AG04450 (cell line): ENCODE measurements at regions not wholly inside any gene's neighbourhood (a gene's known extent, or its start where the extent isn't known, plus 50 kb on each side); places are given as distances from the start of the nearest gene placed in this dataset.
"Not testable (repeated sequence)": the region's sequence is repeated elsewhere in the genome, so short reads cannot be mapped to it uniquely, and the experiment has no call there.

Source experiments
- CTCF ChIA-PET: fragments of 300-600, 350-600 bp; formaldehyde crosslinking; extraction: SDS; loops from one replicate; lab custom pipeline; 2022; ENCODE audit warnings: antibody characterized with exemption, inconsistent platforms; lab: Charles Lee
- POLR2A ChIA-PET: fragments of 350-600 bp; formaldehyde crosslinking; extraction: SDS; loops from one replicate; lab custom pipeline; 2021; ENCODE audit warnings: antibody characterized with exemption, inconsistent platforms; lab: Yijun Ruan, JAX
- DNase-seq: peaks from one replicate; pipeline ENCODE4 v3.0.0-alpha.2; 2011; ENCODE audit warnings: low read depth, low spot score
- H3K27ac ChIP-seq: one replicate; pipeline ENCODE4 v1.5.1; 2012; ENCODE audit warnings: low read depth, low read length, control low read depth
- H3K27me3 ChIP-seq: one replicate; pipeline ENCODE4 v1.6.0; 2012; ENCODE audit warnings: low read length; ENCODE audit not compliant: control insufficient read depth, insufficient read depth
- H3K4me3 ChIP-seq: 2 replicates; pipeline ENCODE4 v1.5.1; 2011; ENCODE audit warnings: mild to moderate bottlenecking, low read depth, low read length, control low read depth
- H3K9me3 ChIP-seq: 2 replicates; pipeline ENCODE4 v1.5.1; 2012; ENCODE audit warnings: low read length; ENCODE audit not compliant: control insufficient read depth, insufficient read depth
- CTCF ChIP-seq: IDR thresholded peaks from 2 replicates; pipeline ENCODE4 v1.5.1; 2011; ENCODE audit warnings: low read depth, low read length, control low read depth, inconsistent platforms

GRCh38 chr5:82436291-82436690 lies 158.1 kb upstream of the RPS23 start:
- Histone ChIP-seq H3K27ac (no peak overlapping the region), H3K9me3 (no peaks in the 10 kb centered on the region), H3K4me3 (no peak overlapping the region), H3K27me3 (no peaks in the 10 kb centered on the region)
- POLR2A ChIA-PET = no interaction called here
- no peak for TF ChIP-seq CTCF
- no peak for DNase-seq
- CTCF ChIA-PET = no interaction called here

DNA sequence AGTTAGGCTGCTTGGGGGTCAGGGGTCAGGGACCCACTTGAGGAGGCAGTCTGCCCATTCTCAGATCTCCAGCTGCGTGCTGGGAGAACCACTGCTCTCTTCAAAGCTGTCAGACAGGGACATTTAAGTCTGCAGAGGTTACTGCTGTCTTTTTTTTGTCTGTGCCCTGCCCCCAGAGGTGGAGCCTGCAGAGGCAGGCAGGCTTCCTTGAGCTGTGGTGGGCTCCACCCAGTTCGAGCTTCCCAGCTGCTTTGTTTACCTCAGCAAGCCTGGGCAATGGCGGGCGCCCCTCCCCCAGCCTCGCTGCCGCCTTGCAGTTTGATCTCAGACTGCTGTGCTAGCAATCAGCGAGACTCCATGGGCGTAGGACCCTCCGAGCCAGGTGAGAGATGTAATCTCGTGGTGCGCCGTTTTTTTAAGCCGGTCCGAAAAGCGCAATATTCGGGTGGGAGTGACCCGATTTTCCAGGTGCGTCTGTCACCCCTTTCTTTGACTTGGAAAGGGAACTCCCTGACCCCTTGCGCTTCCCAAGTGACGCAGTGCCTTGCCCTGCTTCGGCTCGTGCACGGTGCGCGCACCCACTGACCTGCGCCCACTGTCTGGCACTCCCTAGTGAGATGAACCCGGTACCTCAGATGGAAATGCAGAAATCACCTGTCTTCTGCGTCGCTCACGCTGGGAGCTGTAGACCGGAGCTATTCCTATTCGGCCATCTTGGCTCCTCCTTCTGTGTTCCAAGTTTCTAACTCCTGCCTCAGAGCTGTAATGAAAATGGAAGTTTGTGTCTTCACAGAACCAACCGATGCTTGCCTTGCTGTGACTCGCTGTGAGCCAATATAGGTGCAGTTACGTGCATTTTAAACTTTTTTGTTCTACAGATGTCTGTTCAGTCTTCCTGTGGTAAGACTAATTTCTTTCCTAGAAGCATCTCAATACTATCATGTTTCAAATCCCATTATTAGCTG lies 156.8 kb upstream of the RPS23 start:
- H3K27ac ChIP-seq, H3K27me3 ChIP-seq, H3K9me3 ChIP-seq, CTCF ChIA-PET, DNase-seq, POLR2A ChIA-PET, H3K4me3 ChIP-seq: not testable (repeated sequence)

DNA sequence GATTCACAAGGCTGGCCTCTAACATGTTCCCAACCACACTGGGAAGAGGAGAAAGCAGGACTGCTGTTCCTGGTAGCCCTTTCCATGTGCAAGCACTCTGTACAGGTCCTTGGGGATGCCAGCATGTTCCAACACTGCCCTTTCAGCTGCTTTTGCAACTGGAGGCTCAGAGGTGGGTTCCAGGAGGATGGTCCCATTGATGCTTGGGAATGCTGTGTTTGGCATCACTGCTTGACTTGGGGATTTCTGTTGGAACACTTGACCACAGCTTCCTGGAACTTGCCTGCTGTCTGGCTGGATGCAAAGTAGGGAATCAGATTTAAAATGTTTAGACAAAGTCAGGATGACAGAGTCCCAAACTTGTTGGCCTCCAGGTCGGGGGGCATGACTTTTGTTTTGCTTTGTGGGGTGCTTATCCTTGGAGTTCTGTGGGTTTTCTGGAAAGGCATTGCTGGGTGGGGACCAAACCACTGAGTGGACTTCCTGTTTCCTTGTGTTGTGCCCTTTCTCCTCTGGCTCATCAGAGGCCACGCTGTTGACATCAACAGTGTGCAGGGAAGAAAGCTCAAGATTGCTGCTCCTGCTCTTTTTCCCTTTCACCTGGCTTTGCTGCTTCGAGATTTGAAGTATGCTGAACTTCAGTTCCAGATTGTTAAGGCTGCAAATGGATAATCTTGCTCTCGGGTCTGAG lies 148.5 kb upstream of the RPS23 start:
- H3K4me3 ChIP-seq = no peak overlapping the region
- ChIA-PET CTCF (interaction anchor here (0.7 kb wide), 1 partner anchor 13 kb away, joined by 10 read pairs; no protein-coding TSS in a partner anchor), POLR2A (interaction anchor here (0.6 kb wide), 1 partner anchor 134 kb away, joined by 10 read pairs; no protein-coding TSS in a partner anchor)
- no peak overlapping the region for H3K27ac ChIP-seq
- H3K9me3 ChIP-seq = no peaks in the 10 kb centered on the region
- no peak for TF ChIP-seq CTCF
- peaks cover 3% of the 10 kb centered on the region for H3K27me3 ChIP-seq
- no peak for DNase-seq

- Histone ChIP-seq H3K27me3 (peaks cover 3% of the 10 kb centered on the region), H3K27ac (no peak overlapping the region), H3K4me3 (no peak overlapping the region), H3K9me3 (no peaks in the 10 kb centered on the region)
- DNase-seq = no peak
- ChIA-PET POLR2A (interaction anchor here (0.6 kb wide), 1 partner anchor 133 kb away, joined by 10 read pairs; no protein-coding TSS in a partner anchor), CTCF (no interaction called here)
- TF ChIP-seq CTCF = no peak
Measured at GRCh38 chr5:82425591-82425990, 147.4 kb upstream of the RPS23 start.

GRCh38 chr5:82424211-82424610 lies 146.1 kb upstream of the RPS23 start:
- Histone ChIP-seq H3K27me3 (peaks cover 3% of the 10 kb centered on the region), H3K4me3 (no peak overlapping the region), H3K27ac (no peak overlapping the region), H3K9me3 (no peaks in the 10 kb centered on the region)
- POLR2A ChIA-PET = no interaction called here
- no peak for DNase-seq
- CTCF ChIA-PET = no interaction called here
- no peak for TF ChIP-seq CTCF
